Neural progenitor cell (in vitro differentiated cells): ENCODE measurements at regions not wholly inside any gene's neighbourhood (a gene's known extent, or its start where the extent isn't known, plus 50 kb on each side); places are given as distances from the start of the nearest gene placed in this dataset.

Experiments
- DNase-seq: peaks from one replicate; pipeline ENCODE4 v3.0.0-alpha.2; 2016; ENCODE audit warnings: low spot score
- H2AFZ ChIP-seq: fragments of 200-600 bp; sonication (generic); replicated peaks from 2 replicates; pipeline ENCODE4 v1.6.1; 2016; ENCODE audit warnings: antibody characterized with exemption
- H3F3A ChIP-seq: fragments of 200-600 bp; sonication (generic); 2 replicates; pipeline ENCODE4 v1.6.1; 2016; ENCODE audit warnings: antibody characterized with exemption, low read depth
- H3K27ac ChIP-seq: fragments of 200-600 bp; sonication (generic); 2 replicates; pipeline ENCODE4 v1.5.1; 2016; ENCODE audit warnings: mild to moderate bottlenecking
- H3K27me3 ChIP-seq: fragments of 200-600 bp; sonication (generic); 2 replicates; pipeline ENCODE4 v1.6.1; 2016; ENCODE audit warnings: mild to moderate bottlenecking, moderate library complexity
- H3K36me3 ChIP-seq: fragments of 200-600 bp; sonication (generic); 2 replicates; pipeline ENCODE4 v1.5.1; 2016
- H3K4me1 ChIP-seq: fragments of 200-600 bp; sonication (generic); 2 replicates; pipeline ENCODE4 v1.6.1; 2016; ENCODE audit warnings: mixed run types
- H3K4me2 ChIP-seq: fragments of 200-600 bp; sonication (generic); 2 replicates; pipeline ENCODE4 v1.6.1; 2016
- H3K4me3 ChIP-seq: fragments of 200-600 bp; sonication (generic); 2 replicates; pipeline ENCODE4 v1.5.1; 2016
- H3K79me2 ChIP-seq: fragments of 200-600 bp; sonication (generic); 2 replicates; pipeline ENCODE4 v1.6.1; 2016; ENCODE audit warnings: low read depth
- H3K9ac ChIP-seq: fragments of 200-600 bp; sonication (generic); 2 replicates; pipeline ENCODE4 v1.6.1; 2016
- H3K9me3 ChIP-seq: fragments of 200-600 bp; sonication (generic); 2 replicates; pipeline ENCODE4 v1.5.1; 2016; ENCODE audit warnings: low read depth
- H4K20me1 ChIP-seq: fragments of 200-600 bp; sonication (generic); 2 replicates; pipeline ENCODE4 v1.6.1; 2016; ENCODE audit warnings: low read depth
- H3K27ac Mint-ChIP-seq: 3 replicates; pipeline ENCODE4 v1.8.0; 2021; ENCODE audit warnings: mixed read lengths
- H3K27me3 Mint-ChIP-seq: 2 replicates; pipeline ENCODE4 v1.8.0; 2022; ENCODE audit warnings: low read depth, mild to moderate bottlenecking, inconsistent platforms, moderate library complexity, mixed read lengths; ENCODE audit not compliant: insufficient read depth
- H3K36me3 Mint-ChIP-seq: 3 replicates; pipeline ENCODE4 v1.8.0; 2021; ENCODE audit warnings: mixed read lengths
- H3K4me1 Mint-ChIP-seq: 3 replicates; pipeline ENCODE4 v1.8.0; 2021; ENCODE audit warnings: mixed read lengths
- H3K4me3 Mint-ChIP-seq: 3 replicates; pipeline ENCODE4 v1.8.0; 2021; ENCODE audit warnings: mild to moderate bottlenecking, moderate library complexity, mixed read lengths
- H3K9me3 Mint-ChIP-seq: 3 replicates; pipeline ENCODE4 v1.8.0; 2020; ENCODE audit warnings: mixed read lengths
- CTCF ChIP-seq: fragments of 200-600 bp; sonication (generic); IDR thresholded peaks from 2 replicates; pipeline ENCODE4 v1.5.1; 2017; ENCODE audit warnings: antibody characterized with exemption, mild to moderate bottlenecking
- EZH2 ChIP-seq: fragments of 200-600 bp; sonication (generic); IDR thresholded peaks from 2 replicates; pipeline ENCODE4 v1.6.1; 2017; ENCODE audit warnings: antibody characterized with exemption, mild to moderate bottlenecking, moderate library complexity
- EZH2phosphoT487 ChIP-seq: fragments of 200-600 bp; sonication (generic); IDR thresholded peaks from 2 replicates; pipeline ENCODE4 v1.6.1; 2017; ENCODE audit warnings: antibody characterized with exemption

- no peak overlapping the region for H3K4me3 Mint-ChIP-seq
- H4K20me1 ChIP-seq: no peaks in the 10 kb centered on the region
These were observed 96.1 kb upstream of the IRX2 start for GRCh38 chr5:2847608-2848007.

GRCh38 chr5:2841208-2841607, 89.7 kb upstream of the IRX2 start:
- Histone ChIP-seq H3K27me3 (no peaks in the 10 kb centered on the region), H3K27ac (no peak overlapping the region), H3K4me1 (no peaks in the 10 kb centered on the region), H2AFZ (no peak overlapping the region), H3K4me2 (no peak overlapping the region), H3K9ac (no peak overlapping the region), H3F3A (no peaks in the 10 kb centered on the region), H3K4me3 (no peak overlapping the region), H3K9me3 (no peaks in the 10 kb centered on the region), H3K79me2 (no peaks in the 10 kb centered on the region), H3K36me3 (no peaks in the 10 kb centered on the region), H4K20me1 (no peaks in the 10 kb centered on the region)
- no peak for TF ChIP-seq CTCF
- no peak for TF ChIP-seq EZH2phosphoT487
- TF ChIP-seq EZH2: no peak
- no peak overlapping the region for H3K4me3 Mint-ChIP-seq
- H3K4me1 Mint-ChIP-seq: no peaks in the 10 kb centered on the region
- H3K9me3 Mint-ChIP-seq: no peaks in the 10 kb centered on the region
- H3K27ac Mint-ChIP-seq: no peak overlapping the region
- no peak for DNase-seq
- H3K27me3 Mint-ChIP-seq: peaks cover 2% of the 10 kb centered on the region
- no peaks in the 10 kb centered on the region for H3K36me3 Mint-ChIP-seq

More at GRCh38 chr5:2847608-2848007, 96.1 kb upstream of the IRX2 start:
- no peaks in the 10 kb centered on the region for H3K4me1 Mint-ChIP-seq
- no peak overlapping the region for H3K9ac ChIP-seq
- DNase-seq: no peak
- no peak overlapping the region for H2AFZ ChIP-seq
- H3K4me1 ChIP-seq: no peaks in the 10 kb centered on the region
- H3K9me3 Mint-ChIP-seq: no peaks in the 10 kb centered on the region
- H3K36me3 Mint-ChIP-seq: no peaks in the 10 kb centered on the region
- no peaks in the 10 kb centered on the region for H3K27me3 Mint-ChIP-seq
- no peak for TF ChIP-seq CTCF
- no peak for TF ChIP-seq EZH2
- no peak for TF ChIP-seq EZH2phosphoT487
- no peaks in the 10 kb centered on the region for H3K27me3 ChIP-seq
- H3K4me2 ChIP-seq: no peak overlapping the region
- no peak overlapping the region for H3K27ac ChIP-seq
- H3F3A ChIP-seq: no peaks in the 10 kb centered on the region
- H3K36me3 ChIP-seq: no peaks in the 10 kb centered on the region
- no peak overlapping the region for H3K4me3 ChIP-seq
- no peak overlapping the region for H3K27ac Mint-ChIP-seq
- H3K9me3 ChIP-seq: no peaks in the 10 kb centered on the region
- H3K79me2 ChIP-seq: no peaks in the 10 kb centered on the region

GRCh38 chr5:2840372-2840915, 89.0 kb upstream of the IRX2 start:
- Histone ChIP-seq H3K27ac (no peak overlapping the region), H3K79me2 (no peaks in the 10 kb centered on the region), H3K4me2 (no peak overlapping the region), H3K4me1 (no peaks in the 10 kb centered on the region), H3K4me3 (no peak overlapping the region), H3K9ac (no peak overlapping the region), H3K36me3 (no peaks in the 10 kb centered on the region), H3F3A (no peaks in the 10 kb centered on the region), H2AFZ (no peak overlapping the region), H3K27me3 (no peaks in the 10 kb centered on the region), H3K9me3 (no peaks in the 10 kb centered on the region), H4K20me1 (no peaks in the 10 kb centered on the region)
- no peak for DNase-seq
- Mint-ChIP-seq H3K27ac (no peak overlapping the region), H3K4me3 (no peak overlapping the region), H3K36me3 (no peaks in the 10 kb centered on the region), H3K9me3 (peaks cover 4% of the 10 kb centered on the region), H3K27me3 (peaks cover 2% of the 10 kb centered on the region), H3K4me1 (no peaks in the 10 kb centered on the region)
- TF ChIP-seq EZH2 (no peak), CTCF (no peak), EZH2phosphoT487 (no peak)
